Panc1 (cell line): ENCODE measurements at regions not wholly inside any gene's neighbourhood (a gene's known extent, or its start where the extent isn't known, plus 50 kb on each side); places are given as distances from the start of the nearest gene placed in this dataset.

Source experiments
- ATAC-seq: fragments of 200-7000 bp; cut with Tn5 transposase; 2 replicates; pipeline ENCODE4 v1.9.1; 2020; ENCODE audit warnings: mild to moderate bottlenecking, moderate library complexity
- BruUV-seq: library from RNA; stranded (reverse); fragments of 400-500 nt; replicated peaks from 2 replicates; lab custom pipeline; 2021; lab: Mats Ljungman, UMichigan
- CTCF ChIA-PET: fragments of 300-600 bp; sonication (Branson Sonifier 250); formaldehyde crosslinking; loops from one replicate; lab custom pipeline; 2022; ENCODE audit warnings: antibody characterized with exemption; lab: Charles Lee
- POLR2A ChIA-PET: fragments of 300-600 bp; sonication (Branson Sonifier 250); formaldehyde crosslinking; loops from one replicate; lab custom pipeline; 2022; ENCODE audit warnings: antibody characterized with exemption; lab: Charles Lee
- DNase-seq: peaks from one replicate; pipeline ENCODE4 v3.0.0-alpha.2; 2010; ENCODE audit warnings: low read depth, low spot score
- H3K27ac ChIP-seq: 2 replicates; pipeline ENCODE4 v1.5.1; 2011; ENCODE audit warnings: mild to moderate bottlenecking, low read length, inconsistent platforms
- H3K27me3 ChIP-seq: fragments of 200-500 bp; sonication (Bioruptor generic); 2 replicates; pipeline ENCODE4 v1.6.0; 2014; ENCODE audit warnings: low read length, inconsistent platforms; ENCODE audit not compliant: control insufficient read depth, insufficient read depth
- H3K36me3 ChIP-seq: fragments of 200-500 bp; sonication (Bioruptor generic); 2 replicates; pipeline ENCODE4 v1.5.1; 2014; ENCODE audit warnings: inconsistent platforms, mild to moderate bottlenecking, low read length, moderate library complexity; ENCODE audit not compliant: control insufficient read depth, insufficient read depth
- H3K4me1 ChIP-seq: 2 replicates; pipeline ENCODE4 v1.5.1; 2011; ENCODE audit warnings: inconsistent platforms, mild to moderate bottlenecking, low read length, moderate library complexity; ENCODE audit not compliant: control insufficient read depth, insufficient read depth
- H3K4me3 ChIP-seq, 2 experiments: 2 replicates each; pipeline ENCODE4 v1.5.1; 2011 to 2012; ENCODE audit warnings: low read depth in 2 of 2, low read length in 2 of 2, mild to moderate bottlenecking in 2 of 2, inconsistent platforms in 1 of 2, moderate library complexity in 1 of 2
- H3K9me3 ChIP-seq: fragments of 200-500 bp; sonication (Bioruptor generic); 2 replicates; pipeline ENCODE4 v1.5.1; 2014; ENCODE audit warnings: low read depth, mild to moderate bottlenecking, inconsistent platforms, low read length, moderate library complexity; ENCODE audit not compliant: control insufficient read depth, insufficient read depth
- CTCF ChIP-seq: fragments of 450-650 bp; IDR thresholded peaks from 2 replicates; pipeline ENCODE4 v1.5.1; 2017; ENCODE audit warnings: mild to moderate bottlenecking
- POLR2AphosphoS5 ChIP-seq: IDR thresholded peaks from 2 replicates; pipeline ENCODE4 v1.6.1; 2012; ENCODE audit warnings: mild to moderate bottlenecking, low read depth, low read length, moderate library complexity
- SIN3A ChIP-seq: IDR thresholded peaks from 2 replicates; pipeline ENCODE4 v1.6.1; 2012; ENCODE audit warnings: low read depth, mild to moderate bottlenecking, low read length, moderate library complexity, borderline replicate concordance; ENCODE audit not compliant: insufficient read depth
- TCF7L2 ChIP-seq: IDR thresholded peaks from 2 replicates; pipeline ENCODE4 v1.6.1; 2011; ENCODE audit warnings: mild to moderate bottlenecking, low read depth, low read length, inconsistent platforms
- in situ Hi-C: cut with HindIII; loops from 2 replicates; pipeline ENCODE4 v1.10.0; 2016; ENCODE audit warnings: low sequenced_read_pairs, low pct_unique_long_range_greater_than_20kb
- intact Hi-C: fragments of 100-400 bp; cut with micrococcal nuclease; formaldehyde crosslinking; loops from one replicate; pipeline ENCODE4 v1.10.0; 2022; ENCODE audit not compliant: unreplicated experiment
- TF ChIP-seq, protein P1 (sequence below), 2 experiments: IDR thresholded peaks; 2 replicates each; pipeline ENCODE4 v1.6.1; 2011 to 2012; ENCODE audit warnings: low read depth in 2 of 2, control low read depth in 1 of 2, low read length in 1 of 2, mild to moderate bottlenecking in 1 of 2, moderate library complexity in 1 of 2; ENCODE audit not compliant: insufficient read depth in 1 of 2

DNA sequence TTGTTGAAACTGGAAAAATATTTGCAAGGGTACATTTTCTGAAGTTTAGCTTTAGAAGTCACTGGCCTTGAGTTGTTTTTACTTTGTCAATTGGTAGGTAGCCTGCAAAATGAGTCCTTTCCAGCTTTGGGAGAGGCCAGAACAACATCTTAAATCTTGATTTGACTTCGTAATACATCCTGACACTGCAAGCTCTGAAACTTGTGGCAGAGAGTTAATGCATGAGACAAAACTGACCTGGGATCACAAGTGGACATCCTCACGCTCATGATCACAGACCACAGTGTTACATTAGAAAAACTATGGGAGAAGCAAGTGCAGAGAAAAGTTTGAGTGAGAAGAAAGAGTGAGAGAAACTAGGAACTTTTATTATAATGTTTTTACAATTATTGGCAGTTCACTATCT lies 550.9 kb downstream of the USP25 start:
- in situ Hi-C loops = no loop called here
- CTCF ChIA-PET = no interaction called here
- H3K27me3 ChIP-seq = no peaks in the 10 kb centered on the region
- H3K27ac ChIP-seq = no peak overlapping the region
- POLR2A ChIA-PET = no interaction called here
- TF ChIP-seq, protein P1, sequence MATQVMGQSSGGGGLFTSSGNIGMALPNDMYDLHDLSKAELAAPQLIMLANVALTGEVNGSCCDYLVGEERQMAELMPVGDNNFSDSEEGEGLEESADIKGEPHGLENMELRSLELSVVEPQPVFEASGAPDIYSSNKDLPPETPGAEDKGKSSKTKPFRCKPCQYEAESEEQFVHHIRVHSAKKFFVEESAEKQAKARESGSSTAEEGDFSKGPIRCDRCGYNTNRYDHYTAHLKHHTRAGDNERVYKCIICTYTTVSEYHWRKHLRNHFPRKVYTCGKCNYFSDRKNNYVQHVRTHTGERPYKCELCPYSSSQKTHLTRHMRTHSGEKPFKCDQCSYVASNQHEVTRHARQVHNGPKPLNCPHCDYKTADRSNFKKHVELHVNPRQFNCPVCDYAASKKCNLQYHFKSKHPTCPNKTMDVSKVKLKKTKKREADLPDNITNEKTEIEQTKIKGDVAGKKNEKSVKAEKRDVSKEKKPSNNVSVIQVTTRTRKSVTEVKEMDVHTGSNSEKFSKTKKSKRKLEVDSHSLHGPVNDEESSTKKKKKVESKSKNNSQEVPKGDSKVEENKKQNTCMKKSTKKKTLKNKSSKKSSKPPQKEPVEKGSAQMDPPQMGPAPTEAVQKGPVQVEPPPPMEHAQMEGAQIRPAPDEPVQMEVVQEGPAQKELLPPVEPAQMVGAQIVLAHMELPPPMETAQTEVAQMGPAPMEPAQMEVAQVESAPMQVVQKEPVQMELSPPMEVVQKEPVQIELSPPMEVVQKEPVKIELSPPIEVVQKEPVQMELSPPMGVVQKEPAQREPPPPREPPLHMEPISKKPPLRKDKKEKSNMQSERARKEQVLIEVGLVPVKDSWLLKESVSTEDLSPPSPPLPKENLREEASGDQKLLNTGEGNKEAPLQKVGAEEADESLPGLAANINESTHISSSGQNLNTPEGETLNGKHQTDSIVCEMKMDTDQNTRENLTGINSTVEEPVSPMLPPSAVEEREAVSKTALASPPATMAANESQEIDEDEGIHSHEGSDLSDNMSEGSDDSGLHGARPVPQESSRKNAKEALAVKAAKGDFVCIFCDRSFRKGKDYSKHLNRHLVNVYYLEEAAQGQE (IDR thresholded peaks at IDR 0.05; ENCODE audit: insufficient read depth in 1 of 2, low read depth in 2 of 2, low read length in 1 of 2) = no peak
- TF ChIP-seq SIN3A (no peak), POLR2AphosphoS5 (no peak), CTCF (no peak), TCF7L2 (no peak)
- no peak for ATAC-seq
- no peaks in the 10 kb centered on the region for H3K9me3 ChIP-seq
- H3K36me3 ChIP-seq = no peaks in the 10 kb centered on the region
- BruUV-seq = no TSS peak
- intact Hi-C loops = no loop called here
- H3K4me1 ChIP-seq = no peaks in the 10 kb centered on the region
- H3K4me3 ChIP-seq = no peak overlapping the region
- DNase-seq = no peak

DNA sequence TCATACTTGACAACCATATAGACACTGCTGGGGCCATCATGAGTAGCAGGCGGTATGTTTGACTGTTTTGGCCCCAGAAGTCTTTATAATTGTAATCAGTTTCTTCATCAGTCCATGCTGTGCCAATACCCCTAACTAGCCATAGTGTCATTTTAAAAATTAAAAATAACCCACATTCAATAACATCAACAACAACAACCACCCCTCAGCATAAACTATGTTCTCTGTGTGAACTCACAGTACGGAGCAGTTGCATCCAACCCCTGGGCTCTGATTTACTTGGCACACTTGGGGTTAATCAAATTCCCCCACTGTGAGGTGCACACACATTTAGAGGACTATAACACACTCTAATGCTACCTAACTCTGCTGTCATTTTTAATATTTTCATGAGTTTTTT lies 553.7 kb downstream of the USP25 start:
- ChIA-PET POLR2A (no interaction called here), CTCF (no interaction called here)
- Histone ChIP-seq H3K27me3 (no peaks in the 10 kb centered on the region), H3K4me1 (no peaks in the 10 kb centered on the region), H3K9me3 (no peaks in the 10 kb centered on the region), H3K27ac (no peak overlapping the region), H3K36me3 (no peaks in the 10 kb centered on the region), H3K4me3 (no peak overlapping the region)
- no TSS peak for BruUV-seq
- ATAC-seq = no peak
- no peak for TF ChIP-seq TCF7L2
- TF ChIP-seq CTCF = no peak
- TF ChIP-seq, protein P1 (IDR thresholded peaks at IDR 0.05; ENCODE audit: insufficient read depth in 1 of 2, low read depth in 2 of 2, low read length in 1 of 2) = no peak
- no peak for TF ChIP-seq SIN3A
- TF ChIP-seq POLR2AphosphoS5 = no peak
- intact Hi-C loops = no loop called here
- no peak for DNase-seq
- in situ Hi-C loops = no loop called here
